ENCODE measurements at regions not wholly inside any gene's neighbourhood (a gene's known extent, or its start where the extent isn't known, plus 50 kb on each side); places are given as distances from the start of the nearest gene placed in this dataset.
A peak's percentile ranks its signal among the peaks of the same experiment; 100 is the strongest.
"Not testable (repeated sequence)": the region's sequence is repeated elsewhere in the genome, so short reads cannot be mapped to it uniquely, and the experiment has no call there.

GRCh38 chr12:69044887-69045286 lies 111.9 kb upstream of the CPM start:
- H3K27me3 ChIP-seq, result no peaks in the 10 kb centered on the region
- H3K9me3 ChIP-seq, result no peaks in the 10 kb centered on the region
- no peaks in the 10 kb centered on the region for H3K4me1 ChIP-seq
- whole genome bisulfite sequencing, 2 donors, result 64 to 66% methylated on average over 2 of the region's 2 CpGs
- ATAC-seq, result peak in 3 of 4 donors; percentile 34 to 66 (median 62)
- H3K4me3 ChIP-seq, result no peak overlapping the region
- H3K27ac ChIP-seq, result no peak overlapping the region
- TF ChIP-seq, protein P1, sequence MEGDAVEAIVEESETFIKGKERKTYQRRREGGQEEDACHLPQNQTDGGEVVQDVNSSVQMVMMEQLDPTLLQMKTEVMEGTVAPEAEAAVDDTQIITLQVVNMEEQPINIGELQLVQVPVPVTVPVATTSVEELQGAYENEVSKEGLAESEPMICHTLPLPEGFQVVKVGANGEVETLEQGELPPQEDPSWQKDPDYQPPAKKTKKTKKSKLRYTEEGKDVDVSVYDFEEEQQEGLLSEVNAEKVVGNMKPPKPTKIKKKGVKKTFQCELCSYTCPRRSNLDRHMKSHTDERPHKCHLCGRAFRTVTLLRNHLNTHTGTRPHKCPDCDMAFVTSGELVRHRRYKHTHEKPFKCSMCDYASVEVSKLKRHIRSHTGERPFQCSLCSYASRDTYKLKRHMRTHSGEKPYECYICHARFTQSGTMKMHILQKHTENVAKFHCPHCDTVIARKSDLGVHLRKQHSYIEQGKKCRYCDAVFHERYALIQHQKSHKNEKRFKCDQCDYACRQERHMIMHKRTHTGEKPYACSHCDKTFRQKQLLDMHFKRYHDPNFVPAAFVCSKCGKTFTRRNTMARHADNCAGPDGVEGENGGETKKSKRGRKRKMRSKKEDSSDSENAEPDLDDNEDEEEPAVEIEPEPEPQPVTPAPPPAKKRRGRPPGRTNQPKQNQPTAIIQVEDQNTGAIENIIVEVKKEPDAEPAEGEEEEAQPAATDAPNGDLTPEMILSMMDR (IDR thresholded peaks at IDR 0.05), result no peak
- FAIRE-seq, result no peak
- no peaks in the 10 kb centered on the region for H3K36me3 ChIP-seq
- DNase-seq, result no peak
- intact Hi-C loops (cut with DNase I), result no loop called here

- DNase-seq, result no peak
- H3K36me3 ChIP-seq, result no peaks in the 10 kb centered on the region
- 88% methylated on average over 6 of the region's 6 CpGs for WGBS, 2 donors
- no peaks in the 10 kb centered on the region for H3K9me3 ChIP-seq
- no peaks in the 10 kb centered on the region for H3K4me1 ChIP-seq
- H3K27ac ChIP-seq, result no peak overlapping the region
- ATAC-seq, result no peak
- no peak for FAIRE-seq
- H3K4me3 ChIP-seq, result no peak overlapping the region
- intact Hi-C loops (cut with DNase I), result no loop called here
- TF ChIP-seq, protein P1 (IDR thresholded peaks at IDR 0.05), result no peak
- no peaks in the 10 kb centered on the region for H3K27me3 ChIP-seq
These were observed 112.5 kb upstream of the CPM start for GRCh38 chr12:69045430-69045829.

DNA sequence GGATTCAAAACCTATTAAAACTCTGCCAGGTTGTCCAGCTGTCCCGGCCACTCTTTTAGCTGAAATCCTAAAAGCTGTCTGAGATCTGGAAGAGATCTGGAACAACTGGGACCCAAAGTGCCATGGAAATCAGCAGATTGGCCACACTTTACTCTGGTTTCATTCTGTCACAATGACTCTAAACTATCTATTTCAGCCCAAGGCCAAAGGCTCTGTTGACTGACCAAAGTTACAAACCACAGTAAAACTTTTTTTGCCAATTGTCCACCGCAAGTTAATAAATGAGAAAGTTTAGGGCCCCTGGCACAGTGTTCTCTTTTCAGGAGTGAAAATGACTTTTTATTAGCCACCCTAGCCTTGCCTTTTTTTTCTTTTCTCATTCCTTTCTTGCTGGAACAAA lies 113.4 kb upstream of the CPM start:
- no peak overlapping the region for H3K4me3 ChIP-seq
- H3K9me3 ChIP-seq, result no peaks in the 10 kb centered on the region
- ATAC-seq, result peak in 3 of 4 donors; percentile 32 to 63 (median 61)
- TF ChIP-seq, protein P1 (IDR thresholded peaks at IDR 0.05), result no peak
- no peaks in the 10 kb centered on the region for H3K4me1 ChIP-seq
- no peaks in the 10 kb centered on the region for H3K36me3 ChIP-seq
- no peaks in the 10 kb centered on the region for H3K27me3 ChIP-seq
- WGBS, 2 donors, result 50 to 62% methylated on average over 2 of the region's 2 CpGs
- no peak for FAIRE-seq
- intact Hi-C loops (cut with DNase I), result no loop called here
- no peak for DNase-seq
- H3K27ac ChIP-seq, result peak overlapping the region in 2 of 4 donors; percentile 31 to 33

DNA sequence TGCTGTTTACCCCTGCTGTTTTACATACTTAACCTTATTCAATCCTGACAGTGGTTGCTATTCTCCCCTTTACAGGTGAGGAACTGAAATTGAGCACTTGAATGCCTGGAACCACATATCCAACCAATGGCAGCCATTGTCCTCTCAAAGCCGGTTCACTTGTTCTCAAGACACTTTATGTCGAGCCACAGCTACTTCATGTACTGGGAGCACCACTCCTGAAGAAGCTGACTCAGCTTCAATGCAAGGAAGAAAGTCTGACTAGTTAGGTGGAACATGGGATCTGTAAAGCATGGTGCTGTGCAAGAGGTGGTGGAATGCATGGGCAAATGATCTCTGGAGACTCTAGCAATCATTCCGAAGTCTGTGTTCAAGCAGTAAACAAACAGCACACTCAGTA lies 113.9 kb upstream of the CPM start:
- no peak overlapping the region for H3K4me3 ChIP-seq
- H3K27ac ChIP-seq, result peak overlapping the region in 2 of 4 donors; percentile 9 to 33
- WGBS, 2 donors, result 88 to 90% methylated on average over 3 of the region's 3 CpGs
- ATAC-seq (no peak), FAIRE-seq (no peak), DNase-seq (no peak)
- no peaks in the 10 kb centered on the region for H3K36me3 ChIP-seq
- no peaks in the 10 kb centered on the region for H3K4me1 ChIP-seq
- no peaks in the 10 kb centered on the region for H3K9me3 ChIP-seq
- no peaks in the 10 kb centered on the region for H3K27me3 ChIP-seq
- intact Hi-C loops (cut with DNase I), result no loop called here
- TF ChIP-seq, protein P1 (IDR thresholded peaks at IDR 0.05), result no peak

- Histone ChIP-seq H3K9me3 (no peaks in the 10 kb centered on the region), H3K4me3 (no peak overlapping the region), H3K27me3 (no peaks in the 10 kb centered on the region), H3K27ac (no peak overlapping the region), H3K4me1 (peaks cover 0 to 8% (median 5%) of the 10 kb centered on the region in 3 donors), H3K36me3 (no peaks in the 10 kb centered on the region)
- ATAC-seq (no peak), FAIRE-seq (no peak), DNase-seq (no peak)
- WGBS, 2 donors, result 94 to 96% methylated on average over 4 of the region's 4 CpGs
- intact Hi-C loops (cut with DNase I), result no loop called here
- TF ChIP-seq, protein P1 (IDR thresholded peaks at IDR 0.05), result no peak
These were observed 115.0 kb upstream of the CPM start for GRCh38 chr12:69047990-69048389.

- not testable (repeated sequence) for ATAC-seq, H3K9me3 ChIP-seq, DNase-seq, H3K27ac ChIP-seq, H3K36me3 ChIP-seq, FAIRE-seq, H3K4me3 ChIP-seq, H3K27me3 ChIP-seq
- intact Hi-C loops (cut with DNase I), result loop anchor here in 1 of 3 donors (10.0 kb wide), 1 partner anchor 155 kb away; no protein-coding TSS in a partner anchor
- WGBS, 2 donors, result 91 to 98% methylated on average over 2 of the region's 2 CpGs
- H3K4me1 ChIP-seq, result peaks cover 0 to 12% (median 10%) of the 10 kb centered on the region in 3 donors
These were observed 116.9 kb upstream of the CPM start for GRCh38 chr12:69049855-69050254.

Data from pancreas (tissue), 10 donors.